CD14-positive monocyte (primary cell): ENCODE measurements at regions not wholly inside any gene's neighbourhood (a gene's known extent, or its start where the extent isn't known, plus 50 kb on each side); places are given as distances from the start of the nearest gene placed in this dataset.

ENCODE experiments used
- DNase-seq, 3 donors: peaks; one replicate each; pipeline ENCODE4 v3.0.0-alpha.2; 2011 to 2022
- H2AFZ ChIP-seq: 2 replicates; pipeline ENCODE4 v1.6.0; 2012; ENCODE audit warnings: mild to moderate bottlenecking, low read depth, low read length, inconsistent platforms; ENCODE audit not compliant: insufficient read depth, poor library complexity, severe bottlenecking
- H3K27ac ChIP-seq, 2 donors: 1 replicate in 1 of 2; 2 replicates in 1 of 2; pipeline ENCODE4 v1.5.1; 2012 to 2013; ENCODE audit warnings: low read length in 2 of 2, control low read depth in 1 of 2, inconsistent platforms in 1 of 2, low read depth in 1 of 2, mild to moderate bottlenecking in 1 of 2
- H3K27me3 ChIP-seq, 2 donors: one replicate each; pipeline versions ENCODE4 v1.6.0 to v1.6.1; 2011 to 2013; ENCODE audit warnings: low read length in 2 of 2; ENCODE audit not compliant: control insufficient read depth in 2 of 2, insufficient read depth in 2 of 2
- H3K36me3 ChIP-seq, 2 donors: replicated peaks in 1 of 2; 1 replicate in 1 of 2; 2 replicates in 1 of 2; pipeline versions ENCODE4 v1.5.1 to v1.6.1; 2012 to 2013; ENCODE audit warnings: low read length in 2 of 2, control low read depth in 1 of 2, inconsistent platforms in 1 of 2, mild to moderate bottlenecking in 1 of 2; ENCODE audit not compliant: insufficient read depth in 2 of 2, control insufficient read depth in 1 of 2
- H3K4me1 ChIP-seq, 2 donors: 1 replicate in 1 of 2; 2 replicates in 1 of 2; pipeline versions ENCODE4 v1.5.1 to v1.6.1; 2012 to 2013; ENCODE audit warnings: low read length in 2 of 2, control low read depth in 1 of 2, inconsistent platforms in 1 of 2, mild to moderate bottlenecking in 1 of 2, moderate library complexity in 1 of 2; ENCODE audit not compliant: insufficient read depth in 2 of 2, control insufficient read depth in 1 of 2
- H3K4me2 ChIP-seq: replicated peaks from 2 replicates; pipeline ENCODE3; 2012; ENCODE audit warnings: low read length, moderate library complexity, mild to moderate bottlenecking; ENCODE audit not compliant: poor library complexity, severe bottlenecking; ENCODE audit errors: extremely low read depth
- H3K4me3 ChIP-seq, 3 experiments: fragments of 200-600 bp in 1 of 3; sonication (generic) in 1 of 3; replicated peaks in 1 of 3; 1 replicate in 2 of 3; 2 replicates in 1 of 3; pipeline ENCODE4 v1.5.1; 2011 to 2013; ENCODE audit warnings: low read length in 3 of 3, mild to moderate bottlenecking in 3 of 3, control low read depth in 2 of 3, low read depth in 2 of 3, inconsistent platforms in 1 of 3, moderate library complexity in 1 of 3
- H3K79me2 ChIP-seq: 2 replicates; pipeline ENCODE4 v1.6.0; 2012; ENCODE audit warnings: mild to moderate bottlenecking, control low read depth, inconsistent platforms, low read length, moderate library complexity; ENCODE audit not compliant: insufficient read depth
- H3K9ac ChIP-seq: 2 replicates; pipeline ENCODE4 v1.6.0; 2017; ENCODE audit warnings: low read length, mild to moderate bottlenecking; ENCODE audit not compliant: insufficient read depth, poor library complexity, severe bottlenecking
- H3K9me3 ChIP-seq, 2 donors: replicated peaks in 1 of 2; 1 replicate in 1 of 2; 2 replicates in 1 of 2; pipeline versions ENCODE4 v1.5.1 to v1.6.1; 2012 to 2013; ENCODE audit warnings: low read length in 2 of 2, control low read depth in 1 of 2; ENCODE audit not compliant: control insufficient read depth in 1 of 2, insufficient read depth in 1 of 2
- H4K20me1 ChIP-seq: 2 replicates; pipeline ENCODE4 v1.6.0; 2012; ENCODE audit warnings: mild to moderate bottlenecking, low read length, control low read depth, moderate library complexity; ENCODE audit not compliant: insufficient read depth
- H3K27ac Mint-ChIP-seq, 7 donors: one replicate each; pipeline ENCODE4 v1.8.0; 2020; ENCODE audit warnings: mild to moderate bottlenecking in 7 of 7, mixed read lengths in 7 of 7, moderate library complexity in 6 of 7, inconsistent platforms in 2 of 7
- H3K27me3 Mint-ChIP-seq, 3 donors: one replicate each; pipeline ENCODE4 v1.8.0; 2021 to 2022; ENCODE audit warnings: low read depth in 3 of 3, mild to moderate bottlenecking in 3 of 3, mixed read lengths in 3 of 3, moderate library complexity in 3 of 3, inconsistent platforms in 1 of 3
- H3K36me3 Mint-ChIP-seq, 2 donors: one replicate each; pipeline ENCODE4 v1.8.0; 2020; ENCODE audit warnings: mixed read lengths in 2 of 2, inconsistent platforms in 1 of 2, mild to moderate bottlenecking in 1 of 2
- H3K4me1 Mint-ChIP-seq: one replicate; pipeline ENCODE4 v1.8.0; 2020; ENCODE audit warnings: mild to moderate bottlenecking, mixed read lengths
- H3K4me3 Mint-ChIP-seq, 2 donors: one replicate each; pipeline ENCODE4 v1.8.0; 2020; ENCODE audit warnings: mild to moderate bottlenecking in 2 of 2, mixed read lengths in 2 of 2, moderate library complexity in 1 of 2
- H3K9me3 Mint-ChIP-seq, 7 donors: one replicate each; pipeline ENCODE4 v1.8.0; 2020 to 2022; ENCODE audit warnings: mixed read lengths in 7 of 7, mild to moderate bottlenecking in 6 of 7, moderate library complexity in 6 of 7, inconsistent platforms in 2 of 7
- WGBS: methylation state at CpG from one replicate; pipeline ENCODE4 v1.1.5; 2013; ENCODE audit warnings: missing lambda C conversion rate; ENCODE audit not compliant: insufficient coverage; 5-methylcytosine and 5-hydroxymethylcytosine counted together
- intact Hi-C, 2 donors: fragments of 100-400 bp; cut with micrococcal nuclease; formaldehyde crosslinking; loops; one replicate each; pipeline versions ENCODE4 v1.15.0 to v1.15.1; 2023
- TF ChIP-seq, protein P1 (sequence below): fragments of 200-600 bp; IDR thresholded peaks from one replicate; pipeline ENCODE4 v1.8.0; 2022; ENCODE audit warnings: antibody characterized with exemption, mild to moderate bottlenecking

GRCh38 chr9:33628865-33629410 is 104.9 kb downstream of the ANKRD18B start:
- Mint-ChIP-seq H3K9me3 (no peaks in the 10 kb centered on the region), H3K4me1 (peaks cover 15% of the 10 kb centered on the region), H3K36me3 (no peaks in the 10 kb centered on the region), H3K27ac (no peak overlapping the region), H3K27me3 (peaks cover 4 to 6% (median 4%) of the 10 kb centered on the region in 3 donors), H3K4me3 (no peak overlapping the region)
- no peaks in the 10 kb centered on the region for H3K36me3 ChIP-seq
- WGBS = 70% methylated on average over 6 of the region's 6 CpGs
- peaks cover 0 to 4% of the 10 kb centered on the region in 2 donors for H3K27me3 ChIP-seq
- H3K4me1 ChIP-seq = no peaks in the 10 kb centered on the region
- no peaks in the 10 kb centered on the region for H3K9me3 ChIP-seq
- no peak overlapping the region for H3K27ac ChIP-seq
- H3K9ac ChIP-seq = no peak overlapping the region
- H3K4me2 ChIP-seq = no peak overlapping the region
- H3K4me3 ChIP-seq = no peak overlapping the region
- TF ChIP-seq, protein P1, sequence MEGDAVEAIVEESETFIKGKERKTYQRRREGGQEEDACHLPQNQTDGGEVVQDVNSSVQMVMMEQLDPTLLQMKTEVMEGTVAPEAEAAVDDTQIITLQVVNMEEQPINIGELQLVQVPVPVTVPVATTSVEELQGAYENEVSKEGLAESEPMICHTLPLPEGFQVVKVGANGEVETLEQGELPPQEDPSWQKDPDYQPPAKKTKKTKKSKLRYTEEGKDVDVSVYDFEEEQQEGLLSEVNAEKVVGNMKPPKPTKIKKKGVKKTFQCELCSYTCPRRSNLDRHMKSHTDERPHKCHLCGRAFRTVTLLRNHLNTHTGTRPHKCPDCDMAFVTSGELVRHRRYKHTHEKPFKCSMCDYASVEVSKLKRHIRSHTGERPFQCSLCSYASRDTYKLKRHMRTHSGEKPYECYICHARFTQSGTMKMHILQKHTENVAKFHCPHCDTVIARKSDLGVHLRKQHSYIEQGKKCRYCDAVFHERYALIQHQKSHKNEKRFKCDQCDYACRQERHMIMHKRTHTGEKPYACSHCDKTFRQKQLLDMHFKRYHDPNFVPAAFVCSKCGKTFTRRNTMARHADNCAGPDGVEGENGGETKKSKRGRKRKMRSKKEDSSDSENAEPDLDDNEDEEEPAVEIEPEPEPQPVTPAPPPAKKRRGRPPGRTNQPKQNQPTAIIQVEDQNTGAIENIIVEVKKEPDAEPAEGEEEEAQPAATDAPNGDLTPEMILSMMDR = no peak
- DNase-seq = no peak
- H2AFZ ChIP-seq = no peak overlapping the region
- intact Hi-C loops = no loop called here
- no peaks in the 10 kb centered on the region for H3K79me2 ChIP-seq
- no peaks in the 10 kb centered on the region for H4K20me1 ChIP-seq

DNA sequence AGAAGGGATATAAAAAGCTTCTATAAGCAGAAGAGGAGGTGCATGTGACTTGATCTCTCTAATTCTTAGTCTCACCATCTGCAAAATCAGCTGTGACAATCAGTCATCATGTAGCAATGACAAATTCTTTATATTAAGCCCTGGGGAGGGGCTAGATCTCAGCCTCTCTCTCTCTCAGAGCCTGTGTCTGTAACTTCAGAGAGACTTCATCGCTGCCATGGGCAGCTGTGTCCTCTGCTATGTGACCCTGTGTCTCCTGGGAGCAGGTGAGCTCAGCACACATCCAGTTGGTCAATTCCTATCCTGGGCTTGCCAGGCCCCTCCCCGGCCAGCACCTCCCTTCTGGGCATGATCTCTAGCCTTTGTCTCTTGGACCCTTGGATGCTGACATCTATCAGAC is 109.6 kb downstream of the ANKRD18B start:
- Mint-ChIP-seq H3K27ac (no peak overlapping the region), H3K4me1 (peaks cover 20% of the 10 kb centered on the region), H3K36me3 (no peaks in the 10 kb centered on the region), H3K9me3 (no peaks in the 10 kb centered on the region), H3K4me3 (no peak overlapping the region), H3K27me3 (peaks cover 11 to 18% (median 14%) of the 10 kb centered on the region in 3 donors)
- Histone ChIP-seq H3K4me3 (no peak overlapping the region), H3K9me3 (no peaks in the 10 kb centered on the region), H2AFZ (no peak overlapping the region), H3K9ac (no peak overlapping the region), H3K4me2 (no peak overlapping the region), H4K20me1 (no peaks in the 10 kb centered on the region), H3K27ac (no peak overlapping the region), H3K36me3 (no peaks in the 10 kb centered on the region), H3K79me2 (no peaks in the 10 kb centered on the region), H3K4me1 (peaks cover 0 to 7% of the 10 kb centered on the region in 2 donors), H3K27me3 (peaks cover 13 to 15% of the 10 kb centered on the region in 2 donors)
- TF ChIP-seq, protein P1 = no peak
- no peak for DNase-seq
- intact Hi-C loops = no loop called here
- 100% methylated on average over 2 of the region's 2 CpGs for WGBS
